Ishikawa (cell line): ENCODE measurements at regions not wholly inside any gene's neighbourhood (a gene's known extent, or its start where the extent isn't known, plus 50 kb on each side); places are given as distances from the start of the nearest gene placed in this dataset.

Experiments used
- CEBPB ChIP-seq: IDR thresholded peaks from 2 replicates; pipeline ENCODE4 v1.6.1; 2012
- CREB1 ChIP-seq: IDR thresholded peaks from 2 replicates; pipeline ENCODE4 v1.6.1; 2012; ENCODE audit warnings: low read depth
- EP300 ChIP-seq: IDR thresholded peaks from 2 replicates; pipeline ENCODE4 v1.6.1; 2012; ENCODE audit warnings: borderline replicate concordance
- FOXM1 ChIP-seq: IDR thresholded peaks from 2 replicates; pipeline ENCODE4 v1.6.1; 2012; ENCODE audit warnings: low read depth, borderline replicate concordance
- NFIC ChIP-seq: IDR thresholded peaks from 2 replicates; pipeline ENCODE4 v1.6.1; 2012
- RAD21 ChIP-seq: IDR thresholded peaks from 2 replicates; pipeline ENCODE4 v1.6.1; 2012; ENCODE audit warnings: low read depth
- REST ChIP-seq: IDR thresholded peaks from 2 replicates; pipeline ENCODE4 v1.6.1; 2012; ENCODE audit warnings: low read depth, mild to moderate bottlenecking
- TAF1 ChIP-seq: IDR thresholded peaks from 2 replicates; pipeline ENCODE4 v1.6.1; 2012; ENCODE audit warnings: low read depth, mild to moderate bottlenecking
- TEAD4 ChIP-seq: IDR thresholded peaks from 2 replicates; pipeline ENCODE4 v1.6.1; 2012
- USF1 ChIP-seq: IDR thresholded peaks from 2 replicates; pipeline ENCODE4 v1.6.1; 2012
- YY1 ChIP-seq: IDR thresholded peaks from 2 replicates; pipeline ENCODE4 v1.6.1; 2012; ENCODE audit warnings: low read depth
- ZBTB7A ChIP-seq: IDR thresholded peaks from 2 replicates; pipeline ENCODE4 v1.6.1; 2012; ENCODE audit warnings: low read depth
- TF ChIP-seq, protein P1 (sequence below): IDR thresholded peaks from 2 replicates; pipeline ENCODE4 v1.6.1; 2012

DNA sequence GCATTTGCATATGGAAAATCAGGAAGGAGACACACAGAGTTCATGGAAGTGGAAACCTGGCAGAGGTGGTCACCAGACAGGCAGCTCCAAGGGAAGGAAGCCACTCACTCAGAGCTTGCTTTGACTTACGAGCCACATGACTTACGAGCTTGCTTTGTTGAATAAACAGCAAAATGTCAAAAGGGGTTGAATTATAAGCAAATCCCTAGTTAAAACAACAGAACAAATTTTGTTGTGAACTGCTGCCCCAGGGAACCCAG lies 164.3 kb downstream of the SYK start:
- TF ChIP-seq ZBTB7A, result no peak
- TF ChIP-seq, protein P1, sequence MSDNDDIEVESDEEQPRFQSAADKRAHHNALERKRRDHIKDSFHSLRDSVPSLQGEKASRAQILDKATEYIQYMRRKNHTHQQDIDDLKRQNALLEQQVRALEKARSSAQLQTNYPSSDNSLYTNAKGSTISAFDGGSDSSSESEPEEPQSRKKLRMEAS, result no peak
- no peak for TF ChIP-seq NFIC
- TF ChIP-seq YY1, result no peak
- no peak for TF ChIP-seq TEAD4
- TF ChIP-seq FOXM1, result no peak
- no peak for TF ChIP-seq CREB1
- no peak for TF ChIP-seq TAF1
- no peak for TF ChIP-seq CEBPB
- no peak for TF ChIP-seq EP300
- TF ChIP-seq RAD21, result no peak
- TF ChIP-seq REST, result no peak
- TF ChIP-seq USF1, result no peak
